Ectodermal cell (in vitro differentiated cells): ENCODE measurements at regions not wholly inside any gene's neighbourhood (a gene's known extent, or its start where the extent isn't known, plus 50 kb on each side); places are given as distances from the start of the nearest gene placed in this dataset.

Source experiments
- H3K27ac ChIP-seq: 2 replicates; pipeline ENCODE4 v1.7.0; 2013; ENCODE audit warnings: mild to moderate bottlenecking, low read depth, low read length; ENCODE audit not compliant: insufficient read depth, poor library complexity, severe bottlenecking
- H3K27me3 ChIP-seq: 2 replicates; pipeline ENCODE4 v1.7.0; 2013; ENCODE audit warnings: mild to moderate bottlenecking, low read length; ENCODE audit not compliant: insufficient read depth, control insufficient read depth, poor library complexity, severe bottlenecking
- H3K36me3 ChIP-seq: one replicate; pipeline ENCODE4 v1.7.0; 2013; ENCODE audit warnings: low read length; ENCODE audit not compliant: control insufficient read depth, insufficient read depth
- H3K4me1 ChIP-seq: one replicate; pipeline ENCODE4 v1.7.0; 2013; ENCODE audit warnings: low read length; ENCODE audit not compliant: control insufficient read depth, insufficient read depth
- H3K4me3 ChIP-seq: 2 replicates; pipeline ENCODE4 v1.7.0; 2013; ENCODE audit warnings: low read depth, low read length, control low read depth; ENCODE audit not compliant: insufficient read depth
- H3K9me3 ChIP-seq: 2 replicates; pipeline ENCODE4 v1.7.0; 2013; ENCODE audit warnings: mild to moderate bottlenecking, low read length, moderate library complexity; ENCODE audit not compliant: control insufficient read depth
- WGBS, 2 experiments: methylation state at CpG; one replicate each; pipeline ENCODE4 v1.1.7; 2013; ENCODE audit warnings: missing lambda C conversion rate in 2 of 2; 5-methylcytosine and 5-hydroxymethylcytosine counted together

GRCh38 chr2:133682347-133682746 is 114.1 kb upstream of the NCKAP5 start:
- Histone ChIP-seq H3K4me3 (no peak overlapping the region), H3K27me3 (no peaks in the 10 kb centered on the region), H3K4me1 (peaks cover 5% of the 10 kb centered on the region), H3K36me3 (no peaks in the 10 kb centered on the region), H3K9me3 (no peaks in the 10 kb centered on the region), H3K27ac (no peak overlapping the region)
- WGBS, 2 experiments = 100% methylated on average over 1 of the region's 1 CpG

- no peaks in the 10 kb centered on the region for H3K27me3 ChIP-seq
- no peak overlapping the region for H3K27ac ChIP-seq
- H3K4me1 ChIP-seq = peaks cover 5% of the 10 kb centered on the region
- H3K36me3 ChIP-seq = no peaks in the 10 kb centered on the region
- H3K9me3 ChIP-seq = no peaks in the 10 kb centered on the region
- no peak overlapping the region for H3K4me3 ChIP-seq
- 83 to 86% methylated on average over 1 to 2 of the region's 3 CpGs for WGBS, 2 experiments
Observed at GRCh38 chr2:133682906-133683305, 114.6 kb upstream of the NCKAP5 start.

DNA sequence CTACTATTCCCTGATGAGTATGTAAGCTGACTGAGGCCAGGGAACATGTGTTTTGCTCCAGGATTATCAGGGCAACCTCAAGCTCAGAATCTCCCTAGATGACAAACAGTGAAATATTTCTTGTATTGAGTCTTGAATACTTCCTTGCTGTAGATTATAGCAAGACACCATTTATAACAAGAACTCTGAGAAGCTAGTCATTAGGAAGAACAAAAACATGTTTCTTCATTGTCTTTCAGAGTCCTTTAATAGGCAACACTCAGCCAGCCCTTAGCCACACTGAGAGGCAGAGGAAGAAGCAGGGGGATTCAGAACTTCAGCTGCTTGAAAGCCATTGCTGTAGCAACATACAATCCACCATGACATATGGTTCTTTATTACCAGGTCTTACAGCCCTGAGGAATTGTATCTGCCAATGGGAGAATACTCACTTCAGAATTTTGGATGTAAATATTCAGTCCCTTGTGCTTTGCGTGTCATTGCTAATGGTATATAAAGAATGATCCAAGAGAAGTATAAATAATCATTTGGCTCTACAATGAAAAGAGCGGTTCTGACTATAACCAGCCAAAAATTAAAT is 117.5 kb upstream of the NCKAP5 start:
- WGBS, 2 experiments = 100% methylated on average over 2 of the region's 2 CpGs
- H3K36me3 ChIP-seq = no peaks in the 10 kb centered on the region
- H3K27me3 ChIP-seq = no peaks in the 10 kb centered on the region
- H3K27ac ChIP-seq = no peak overlapping the region
- no peak overlapping the region for H3K4me3 ChIP-seq
- H3K9me3 ChIP-seq = no peaks in the 10 kb centered on the region
- H3K4me1 ChIP-seq = no peaks in the 10 kb centered on the region

- Histone ChIP-seq H3K27me3 (no peaks in the 10 kb centered on the region), H3K9me3 (no peaks in the 10 kb centered on the region), H3K36me3 (no peaks in the 10 kb centered on the region), H3K27ac (no peak overlapping the region), H3K4me3 (no peak overlapping the region), H3K4me1 (no peaks in the 10 kb centered on the region)
- WGBS, 2 experiments = 65 to 83% methylated on average over 2 to 3 of the region's 3 CpGs
Observed at GRCh38 chr2:133690780-133691179, 122.5 kb upstream of the NCKAP5 start.

GRCh38 chr2:133691336-133691735 is 123.1 kb upstream of the NCKAP5 start:
- Histone ChIP-seq H3K27me3 (no peaks in the 10 kb centered on the region), H3K9me3 (no peaks in the 10 kb centered on the region), H3K4me1 (no peaks in the 10 kb centered on the region), H3K36me3 (no peaks in the 10 kb centered on the region), H3K27ac (no peak overlapping the region), H3K4me3 (no peak overlapping the region)
- WGBS, 2 experiments = 70 to 78% methylated on average over 2 of the region's 2 CpGs

GRCh38 chr2:133705287-133705686 is 137.0 kb upstream of the NCKAP5 start:
- H3K4me1 ChIP-seq = no peaks in the 10 kb centered on the region
- no peak overlapping the region for H3K27ac ChIP-seq
- 89 to 95% methylated on average over 1 of the region's 1 CpG for WGBS, 2 experiments
- no peaks in the 10 kb centered on the region for H3K27me3 ChIP-seq
- H3K4me3 ChIP-seq = no peak overlapping the region
- peaks cover 3% of the 10 kb centered on the region for H3K36me3 ChIP-seq
- H3K9me3 ChIP-seq = no peaks in the 10 kb centered on the region

DNA sequence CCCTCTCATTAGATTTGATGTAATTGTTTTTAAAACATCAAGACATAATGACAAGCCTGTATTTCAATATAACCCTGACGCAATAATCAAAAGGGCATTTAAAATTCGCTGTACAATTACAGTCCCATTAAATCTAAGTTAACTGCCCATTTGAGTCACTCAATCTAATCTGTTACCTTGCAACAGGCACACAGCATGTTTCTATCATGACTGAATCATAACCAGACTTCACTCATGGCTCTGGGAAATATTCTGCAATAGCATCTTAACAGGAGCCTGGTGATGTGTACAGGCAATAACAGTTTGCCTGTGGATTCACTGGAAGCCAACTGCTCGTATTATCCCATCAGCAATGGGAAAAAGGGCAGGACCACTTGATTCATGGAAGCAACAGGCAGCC is 142.3 kb upstream of the NCKAP5 start:
- Histone ChIP-seq H3K36me3 (peaks cover 3% of the 10 kb centered on the region), H3K4me1 (peaks cover 5% of the 10 kb centered on the region), H3K27ac (peak overlapping the region; percentile 68), H3K9me3 (no peaks in the 10 kb centered on the region), H3K4me3 (no peak overlapping the region), H3K27me3 (peaks cover 4% of the 10 kb centered on the region)
- WGBS, 2 experiments = 75 to 79% methylated on average over 3 of the region's 3 CpGs

DNA sequence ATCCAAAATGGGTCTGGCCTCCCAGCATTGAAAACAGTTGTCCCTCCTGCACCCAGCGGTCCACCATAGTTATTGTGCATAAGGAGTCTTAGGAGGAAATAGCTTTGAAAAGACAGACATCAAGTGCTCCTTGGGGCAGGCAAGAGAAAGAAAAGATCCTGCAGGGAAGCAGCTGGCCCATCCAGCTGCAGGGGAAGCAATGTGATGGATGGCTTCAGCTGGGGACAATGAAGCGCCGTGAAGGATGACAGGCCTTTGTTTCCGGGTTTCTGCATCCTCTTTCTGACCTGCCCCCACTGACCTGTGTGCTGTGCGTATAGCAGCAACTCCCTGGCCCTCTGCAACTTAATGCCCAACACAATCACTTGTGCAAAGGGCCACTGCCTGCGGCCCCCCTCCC is 142.9 kb upstream of the NCKAP5 start:
- Histone ChIP-seq H3K36me3 (peaks cover 3% of the 10 kb centered on the region), H3K27me3 (peaks cover 4% of the 10 kb centered on the region), H3K4me3 (no peak overlapping the region), H3K4me1 (peaks cover 5% of the 10 kb centered on the region), H3K9me3 (no peaks in the 10 kb centered on the region), H3K27ac (peak overlapping the region; percentile 68)
- 12 to 21% methylated on average over 6 of the region's 6 CpGs for WGBS, 2 experiments

DNA sequence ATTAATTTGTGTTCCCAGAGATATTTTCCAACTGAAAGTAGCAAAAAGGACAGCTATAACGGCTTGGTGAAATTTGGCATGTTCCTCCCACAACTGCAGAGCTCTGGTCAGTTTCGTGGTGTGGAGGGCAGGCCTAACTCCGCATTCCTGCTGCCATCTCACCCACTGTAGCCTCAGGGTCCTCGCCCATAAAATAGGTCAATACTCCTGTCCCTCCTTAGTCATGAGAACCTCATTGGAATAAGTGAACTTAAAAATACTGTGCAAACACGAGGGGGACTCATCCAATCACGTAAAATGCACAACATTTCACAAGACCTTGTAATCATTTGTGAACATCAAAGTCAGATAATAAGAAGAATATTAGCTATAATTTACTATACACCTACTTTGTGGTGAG is 143.5 kb upstream of the NCKAP5 start:
- WGBS, 2 experiments = 89 to 90% methylated on average over 6 of the region's 6 CpGs
- peak overlapping the region; percentile 19 for H3K27ac ChIP-seq

DNA sequence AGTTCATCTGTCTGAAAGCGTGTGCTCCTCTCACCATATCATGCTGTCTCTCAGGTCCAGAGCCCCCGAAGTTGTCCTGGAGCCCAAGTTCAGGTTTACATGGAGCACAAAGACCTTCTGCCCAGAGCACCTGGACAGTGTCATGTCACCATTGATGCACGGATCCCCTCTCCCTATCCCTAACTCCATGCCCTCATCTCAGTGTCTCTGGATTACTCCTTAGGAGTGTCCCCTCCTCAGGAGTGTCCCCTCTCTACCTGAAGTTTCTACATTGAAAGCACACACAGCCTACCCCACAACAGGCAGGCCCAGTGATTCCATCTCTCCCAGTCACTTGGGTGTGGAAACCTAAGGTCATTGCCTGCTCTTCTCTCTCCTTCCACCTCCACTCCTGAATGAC is 144.1 kb upstream of the NCKAP5 start:
- Histone ChIP-seq H3K27ac (no peak overlapping the region), H3K36me3 (peaks cover 3% of the 10 kb centered on the region), H3K4me3 (no peak overlapping the region), H3K4me1 (peaks cover 5% of the 10 kb centered on the region), H3K27me3 (peaks cover 4% of the 10 kb centered on the region), H3K9me3 (no peaks in the 10 kb centered on the region)
- WGBS, 2 experiments = 91 to 93% methylated on average over 3 of the region's 3 CpGs

More for the DNA sequence above, 143.5 kb upstream of the NCKAP5 start:
- H3K27me3 ChIP-seq = peaks cover 4% of the 10 kb centered on the region
- H3K36me3 ChIP-seq = peaks cover 3% of the 10 kb centered on the region
- H3K4me3 ChIP-seq = no peak overlapping the region
- H3K9me3 ChIP-seq = no peaks in the 10 kb centered on the region
- H3K4me1 ChIP-seq = peaks cover 5% of the 10 kb centered on the region
